HFFc6 (cell line): ENCODE measurements at regions not wholly inside any gene's neighbourhood (a gene's known extent, or its start where the extent isn't known, plus 50 kb on each side); places are given as distances from the start of the nearest gene placed in this dataset.

Source experiments
- DNase-seq: peaks from one replicate; pipeline ENCODE4 v3.0.0-alpha.2; 2018
- H3K27ac Mint-ChIP-seq: 2 replicates; pipeline ENCODE4 v1.8.0; 2020; ENCODE audit warnings: mild to moderate bottlenecking, mixed read lengths
- H3K27me3 Mint-ChIP-seq: 2 replicates; pipeline ENCODE4 v1.8.0; 2021; ENCODE audit warnings: mild to moderate bottlenecking, moderate library complexity, mixed read lengths; ENCODE audit not compliant: insufficient read depth
- H3K36me3 Mint-ChIP-seq: 2 replicates; pipeline ENCODE4 v1.8.0; 2021; ENCODE audit warnings: low read depth, mixed read lengths
- H3K4me1 Mint-ChIP-seq: 2 replicates; pipeline ENCODE4 v1.8.0; 2020; ENCODE audit warnings: low read depth, mixed read lengths
- H3K4me3 Mint-ChIP-seq: 2 replicates; pipeline ENCODE4 v1.8.0; 2020; ENCODE audit warnings: mild to moderate bottlenecking, moderate library complexity, mixed read lengths
- H3K9me3 Mint-ChIP-seq: 2 replicates; pipeline ENCODE4 v1.8.0; 2020; ENCODE audit warnings: mild to moderate bottlenecking, mixed read lengths
- CTCF ChIP-seq: fragments of 200-600 bp; sonication (generic); IDR thresholded peaks from 2 replicates; pipeline ENCODE4 v1.5.0; 2021; ENCODE audit warnings: antibody characterized with exemption, mild to moderate bottlenecking

GRCh38 chr7:12777257-12777656, 89.8 kb downstream of the ARL4A start:
- Mint-ChIP-seq H3K36me3 (no peaks in the 10 kb centered on the region), H3K27ac (no peak overlapping the region), H3K27me3 (no peaks in the 10 kb centered on the region), H3K4me3 (no peak overlapping the region), H3K9me3 (no peaks in the 10 kb centered on the region), H3K4me1 (peaks cover 11% of the 10 kb centered on the region)
- DNase-seq: no peak
- TF ChIP-seq CTCF: no peak

GRCh38 chr7:12779947-12780346, 92.5 kb downstream of the ARL4A start:
- no peak for DNase-seq
- no peak overlapping the region for H3K27ac Mint-ChIP-seq
- H3K4me3 Mint-ChIP-seq: no peak overlapping the region
- H3K9me3 Mint-ChIP-seq: no peaks in the 10 kb centered on the region
- no peaks in the 10 kb centered on the region for H3K27me3 Mint-ChIP-seq
- peaks cover 24% of the 10 kb centered on the region for H3K4me1 Mint-ChIP-seq
- no peaks in the 10 kb centered on the region for H3K36me3 Mint-ChIP-seq
- TF ChIP-seq CTCF: no peak

GRCh38 chr7:12783421-12784095, 96.1 kb downstream of the ARL4A start:
- H3K27me3 Mint-ChIP-seq: no peaks in the 10 kb centered on the region
- no peak for DNase-seq
- no peak for TF ChIP-seq CTCF
- no peaks in the 10 kb centered on the region for H3K9me3 Mint-ChIP-seq
- H3K27ac Mint-ChIP-seq: no peak overlapping the region
- H3K4me3 Mint-ChIP-seq: no peak overlapping the region
- H3K36me3 Mint-ChIP-seq: no peaks in the 10 kb centered on the region
- peaks cover 24% of the 10 kb centered on the region for H3K4me1 Mint-ChIP-seq

GRCh38 chr7:12785473-12785872, 98.0 kb downstream of the ARL4A start:
- no peak for DNase-seq
- no peaks in the 10 kb centered on the region for H3K9me3 Mint-ChIP-seq

GRCh38 chr7:12786494-12786893, 99.1 kb downstream of the ARL4A start:
- no peak for DNase-seq
- TF ChIP-seq CTCF: no peak
- Mint-ChIP-seq H3K9me3 (no peaks in the 10 kb centered on the region), H3K27me3 (no peaks in the 10 kb centered on the region), H3K36me3 (no peaks in the 10 kb centered on the region), H3K27ac (no peak overlapping the region), H3K4me3 (no peak overlapping the region), H3K4me1 (peaks cover 13% of the 10 kb centered on the region)

More at GRCh38 chr7:12785473-12785872, 98.0 kb downstream of the ARL4A start:
- peaks cover 13% of the 10 kb centered on the region for H3K4me1 Mint-ChIP-seq
- H3K36me3 Mint-ChIP-seq: no peaks in the 10 kb centered on the region
- H3K27me3 Mint-ChIP-seq: no peaks in the 10 kb centered on the region
- no peak overlapping the region for H3K27ac Mint-ChIP-seq
- H3K4me3 Mint-ChIP-seq: no peak overlapping the region
- no peak for TF ChIP-seq CTCF
